ENCODE measurements at regions not wholly inside any gene's neighbourhood (a gene's known extent, or its start where the extent isn't known, plus 50 kb on each side); places are given as distances from the start of the nearest gene placed in this dataset.

DNA sequence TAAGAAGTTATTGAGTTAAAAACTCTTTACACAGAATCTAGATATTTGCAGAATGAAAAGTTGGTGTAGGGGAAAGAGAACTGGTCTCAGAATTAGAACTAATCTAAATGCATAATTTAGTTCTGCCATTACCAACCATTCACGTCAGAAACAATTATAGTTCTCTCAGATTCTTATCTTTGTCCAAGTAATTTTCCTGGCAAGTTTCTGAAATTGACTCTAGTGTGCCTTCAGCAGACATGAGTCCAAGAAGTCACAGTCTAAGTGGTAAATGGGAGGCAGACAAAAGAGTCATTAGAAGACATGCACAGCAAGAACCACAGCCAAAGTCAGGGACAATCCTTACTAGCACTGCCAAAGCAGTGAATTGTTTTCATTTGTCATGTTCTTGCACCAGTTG, 1870.1 kb downstream of the LRRC4C start (continued):
- TF ChIP-seq, protein P1, sequence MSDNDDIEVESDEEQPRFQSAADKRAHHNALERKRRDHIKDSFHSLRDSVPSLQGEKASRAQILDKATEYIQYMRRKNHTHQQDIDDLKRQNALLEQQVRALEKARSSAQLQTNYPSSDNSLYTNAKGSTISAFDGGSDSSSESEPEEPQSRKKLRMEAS (IDR thresholded peaks at IDR 0.05; ENCODE audit: low read depth) = no peak
- TF ChIP-seq TEAD4 (IDR thresholded peaks at IDR 0.05; ENCODE audit: borderline replicate concordance, insufficient read depth) = no peak

DNA sequence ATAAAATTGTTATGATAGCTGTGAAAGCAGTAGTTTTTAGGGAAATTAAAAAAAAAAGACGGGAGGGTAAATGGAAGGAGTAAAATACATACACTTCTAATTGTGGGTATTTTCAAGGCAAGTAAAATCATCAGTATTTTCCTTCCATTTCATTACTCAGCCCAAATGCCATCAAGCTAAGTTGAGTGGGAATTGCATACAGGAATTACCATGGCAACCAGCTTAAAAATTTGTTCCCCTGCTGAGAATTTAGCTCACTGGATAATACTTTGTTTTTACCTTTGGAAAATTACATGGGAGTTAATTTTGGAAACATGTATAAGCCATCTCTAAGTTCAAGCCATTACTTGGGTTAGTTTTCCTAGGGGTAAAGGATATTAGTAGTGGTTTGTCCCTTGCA, 1873.4 kb downstream of the LRRC4C start:
- Histone ChIP-seq H3K27me3 (ENCODE audit: insufficient read depth) (no peaks in the 10 kb centered on the region), H3K4me3 (ENCODE audit: low read depth in 2 of 2, low read length in 1 of 2) (no peak overlapping the region), H3K9me3 (peaks cover 3% of the 10 kb centered on the region; the same call in 1 of the 2 replicates), H3K4me2 (no peak overlapping the region), H3K27ac (ENCODE audit: low read depth in 2 of 2, low read length in 1 of 2) (no peak overlapping the region), H3K79me2 (ENCODE audit: insufficient read depth) (no peaks in the 10 kb centered on the region), H2AFZ (ENCODE audit: low read depth) (no peak overlapping the region), H3K36me3 (replicated peaks in 1 of 2; ENCODE audit: control insufficient read depth in 1 of 2, insufficient read depth in 2 of 2, low read length in 1 of 2) (no peaks in the 10 kb centered on the region), H3K4me1 (ENCODE audit: control insufficient read depth in 1 of 2, insufficient read depth in 2 of 2, low read depth in 1 of 2, low read length in 1 of 2) (no peaks in the 10 kb centered on the region; a peak in 1 of 4 replicates), H3K9ac (no peak overlapping the region), H4K20me1 (ENCODE audit: insufficient read depth) (no peaks in the 10 kb centered on the region), H3K9me2 (no peaks in the 10 kb centered on the region), H3F3A (replicated peaks; ENCODE audit: insufficient read depth) (no peaks in the 10 kb centered on the region)
- ChIA-PET POLR2A (no interaction called here), CTCF (interaction anchor here (0.6 kb wide), 1 partner anchor 1508 kb away, joined by 3 read pairs; no protein-coding TSS in a partner anchor)
- no peak for DNase-seq
- TF ChIP-seq RXRA (IDR thresholded peaks at IDR 0.05; ENCODE audit: borderline replicate concordance, low read depth) (no peak), EP300 (IDR thresholded peaks at IDR 0.05; ENCODE audit: borderline replicate concordance in 1 of 2, low read depth in 1 of 2, low read length in 1 of 2) (no peak), YY1 (IDR thresholded peaks at IDR 0.05; ENCODE audit: low read depth) (no peak), MEF2A (IDR thresholded peaks at IDR 0.05; ENCODE audit: borderline replicate concordance, low read depth) (no peak), TEAD4 (IDR thresholded peaks at IDR 0.05; ENCODE audit: borderline replicate concordance, insufficient read depth) (no peak), GABPA (IDR thresholded peaks at IDR 0.05; ENCODE audit: low read depth) (no peak), RCOR1 (IDR thresholded peaks at IDR 0.05; ENCODE audit: low read length) (no peak)
- TF ChIP-seq, protein P1 (IDR thresholded peaks at IDR 0.05; ENCODE audit: low read depth) = no peak
- TF ChIP-seq, protein P2, sequence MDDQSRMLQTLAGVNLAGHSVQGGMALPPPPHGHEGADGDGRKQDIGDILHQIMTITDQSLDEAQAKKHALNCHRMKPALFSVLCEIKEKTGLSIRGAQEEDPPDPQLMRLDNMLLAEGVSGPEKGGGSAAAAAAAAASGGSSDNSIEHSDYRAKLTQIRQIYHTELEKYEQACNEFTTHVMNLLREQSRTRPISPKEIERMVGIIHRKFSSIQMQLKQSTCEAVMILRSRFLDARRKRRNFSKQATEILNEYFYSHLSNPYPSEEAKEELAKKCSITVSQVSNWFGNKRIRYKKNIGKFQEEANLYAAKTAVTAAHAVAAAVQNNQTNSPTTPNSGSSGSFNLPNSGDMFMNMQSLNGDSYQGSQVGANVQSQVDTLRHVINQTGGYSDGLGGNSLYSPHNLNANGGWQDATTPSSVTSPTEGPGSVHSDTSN (IDR thresholded peaks at IDR 0.05) = no peak
- WGBS (ENCODE audit: low lambda C conversion rate) = 0% methylated on average over 1 of the region's 1 CpG

DNA sequence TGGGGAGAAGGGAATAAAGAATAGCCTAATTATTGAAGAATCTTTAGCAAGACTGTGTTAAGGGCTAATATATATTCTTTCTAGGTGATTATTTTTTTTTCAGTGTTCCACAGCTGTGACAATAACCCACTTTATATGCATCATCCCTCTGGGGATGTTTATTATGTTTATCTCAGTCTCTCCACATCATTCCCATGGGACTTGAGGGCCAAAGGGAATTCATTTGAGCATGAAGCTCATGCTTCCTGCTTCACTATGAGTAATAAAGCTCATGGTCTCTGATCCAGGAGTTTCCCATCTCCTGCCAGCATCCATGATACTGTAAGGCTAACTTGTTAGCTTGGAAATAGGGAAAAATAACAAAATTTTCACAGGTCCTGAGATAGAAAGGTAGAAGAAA, 1888.4 kb downstream of the LRRC4C start:
- H3K4me2 ChIP-seq = no peak overlapping the region
- no peak overlapping the region for H3K27ac ChIP-seq (ENCODE audit: low read depth in 2 of 2, low read length in 1 of 2)
- H3K9ac ChIP-seq = no peak overlapping the region
- H3K9me3 ChIP-seq = no peaks in the 10 kb centered on the region
- CTCF ChIA-PET = no interaction called here
- no peaks in the 10 kb centered on the region for H3K9me2 ChIP-seq
- no peaks in the 10 kb centered on the region for H3K79me2 ChIP-seq (ENCODE audit: insufficient read depth)
- POLR2A ChIA-PET = no interaction called here
- H4K20me1 ChIP-seq (ENCODE audit: insufficient read depth) = no peaks in the 10 kb centered on the region
- H3F3A ChIP-seq (replicated peaks; ENCODE audit: insufficient read depth) = no peaks in the 10 kb centered on the region
- H3K36me3 ChIP-seq (replicated peaks in 1 of 2; ENCODE audit: control insufficient read depth in 1 of 2, insufficient read depth in 2 of 2, low read length in 1 of 2) = no peaks in the 10 kb centered on the region
- peaks cover 0 to 23% of the 10 kb centered on the region in 2 experiments; a peak in 1 of 4 replicates for H3K4me1 ChIP-seq (ENCODE audit: control insufficient read depth in 1 of 2, insufficient read depth in 2 of 2, low read depth in 1 of 2, low read length in 1 of 2)
- H3K4me3 ChIP-seq (ENCODE audit: low read depth in 2 of 2, low read length in 1 of 2) = no peak overlapping the region
- H3K27me3 ChIP-seq (ENCODE audit: insufficient read depth) = no peaks in the 10 kb centered on the region
- H2AFZ ChIP-seq (ENCODE audit: low read depth) = no peak overlapping the region
- no peak for DNase-seq
- no peak for TF ChIP-seq RCOR1 (IDR thresholded peaks at IDR 0.05; ENCODE audit: low read length)
- TF ChIP-seq, protein P3, sequence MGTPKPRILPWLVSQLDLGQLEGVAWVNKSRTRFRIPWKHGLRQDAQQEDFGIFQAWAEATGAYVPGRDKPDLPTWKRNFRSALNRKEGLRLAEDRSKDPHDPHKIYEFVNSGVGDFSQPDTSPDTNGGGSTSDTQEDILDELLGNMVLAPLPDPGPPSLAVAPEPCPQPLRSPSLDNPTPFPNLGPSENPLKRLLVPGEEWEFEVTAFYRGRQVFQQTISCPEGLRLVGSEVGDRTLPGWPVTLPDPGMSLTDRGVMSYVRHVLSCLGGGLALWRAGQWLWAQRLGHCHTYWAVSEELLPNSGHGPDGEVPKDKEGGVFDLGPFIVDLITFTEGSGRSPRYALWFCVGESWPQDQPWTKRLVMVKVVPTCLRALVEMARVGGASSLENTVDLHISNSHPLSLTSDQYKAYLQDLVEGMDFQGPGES (IDR thresholded peaks at IDR 0.05; ENCODE audit: low read depth, low read length) = no peak
- TF ChIP-seq GABPA (IDR thresholded peaks at IDR 0.05; ENCODE audit: low read depth) = no peak
- TF ChIP-seq JUND (IDR thresholded peaks at IDR 0.05) = no peak
- no peak for TF ChIP-seq RFX5 (IDR thresholded peaks at IDR 0.05; ENCODE audit: low read length)
- TF ChIP-seq, protein P2 (IDR thresholded peaks at IDR 0.05) = no peak
- TF ChIP-seq, protein P4, sequence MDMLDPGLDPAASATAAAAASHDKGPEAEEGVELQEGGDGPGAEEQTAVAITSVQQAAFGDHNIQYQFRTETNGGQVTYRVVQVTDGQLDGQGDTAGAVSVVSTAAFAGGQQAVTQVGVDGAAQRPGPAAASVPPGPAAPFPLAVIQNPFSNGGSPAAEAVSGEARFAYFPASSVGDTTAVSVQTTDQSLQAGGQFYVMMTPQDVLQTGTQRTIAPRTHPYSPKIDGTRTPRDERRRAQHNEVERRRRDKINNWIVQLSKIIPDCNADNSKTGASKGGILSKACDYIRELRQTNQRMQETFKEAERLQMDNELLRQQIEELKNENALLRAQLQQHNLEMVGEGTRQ (IDR thresholded peaks at IDR 0.05; ENCODE audit: borderline replicate concordance, low read depth, low read length) = no peak
- no peak for TF ChIP-seq MXI1 (IDR thresholded peaks at IDR 0.05; ENCODE audit: low read depth, low read length)
- TF ChIP-seq, protein P5, sequence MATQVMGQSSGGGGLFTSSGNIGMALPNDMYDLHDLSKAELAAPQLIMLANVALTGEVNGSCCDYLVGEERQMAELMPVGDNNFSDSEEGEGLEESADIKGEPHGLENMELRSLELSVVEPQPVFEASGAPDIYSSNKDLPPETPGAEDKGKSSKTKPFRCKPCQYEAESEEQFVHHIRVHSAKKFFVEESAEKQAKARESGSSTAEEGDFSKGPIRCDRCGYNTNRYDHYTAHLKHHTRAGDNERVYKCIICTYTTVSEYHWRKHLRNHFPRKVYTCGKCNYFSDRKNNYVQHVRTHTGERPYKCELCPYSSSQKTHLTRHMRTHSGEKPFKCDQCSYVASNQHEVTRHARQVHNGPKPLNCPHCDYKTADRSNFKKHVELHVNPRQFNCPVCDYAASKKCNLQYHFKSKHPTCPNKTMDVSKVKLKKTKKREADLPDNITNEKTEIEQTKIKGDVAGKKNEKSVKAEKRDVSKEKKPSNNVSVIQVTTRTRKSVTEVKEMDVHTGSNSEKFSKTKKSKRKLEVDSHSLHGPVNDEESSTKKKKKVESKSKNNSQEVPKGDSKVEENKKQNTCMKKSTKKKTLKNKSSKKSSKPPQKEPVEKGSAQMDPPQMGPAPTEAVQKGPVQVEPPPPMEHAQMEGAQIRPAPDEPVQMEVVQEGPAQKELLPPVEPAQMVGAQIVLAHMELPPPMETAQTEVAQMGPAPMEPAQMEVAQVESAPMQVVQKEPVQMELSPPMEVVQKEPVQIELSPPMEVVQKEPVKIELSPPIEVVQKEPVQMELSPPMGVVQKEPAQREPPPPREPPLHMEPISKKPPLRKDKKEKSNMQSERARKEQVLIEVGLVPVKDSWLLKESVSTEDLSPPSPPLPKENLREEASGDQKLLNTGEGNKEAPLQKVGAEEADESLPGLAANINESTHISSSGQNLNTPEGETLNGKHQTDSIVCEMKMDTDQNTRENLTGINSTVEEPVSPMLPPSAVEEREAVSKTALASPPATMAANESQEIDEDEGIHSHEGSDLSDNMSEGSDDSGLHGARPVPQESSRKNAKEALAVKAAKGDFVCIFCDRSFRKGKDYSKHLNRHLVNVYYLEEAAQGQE (IDR thresholded peaks at IDR 0.05; ENCODE audit: low read depth, low read length) = no peak
- no peak for TF ChIP-seq EP300 (IDR thresholded peaks at IDR 0.05; ENCODE audit: borderline replicate concordance in 1 of 2, low read depth in 1 of 2, low read length in 1 of 2)
- TF ChIP-seq POLR2AphosphoS5 (IDR thresholded peaks at IDR 0.05; ENCODE audit: low read depth, low read length) = no peak
- no peak for TF ChIP-seq FOSL2 (IDR thresholded peaks at IDR 0.05; ENCODE audit: borderline replicate concordance, low read depth)

All from SK-N-SH (cell line).